GM18498 (cell line): ENCODE measurements at regions not wholly inside any gene's neighbourhood (a gene's known extent, or its start where the extent isn't known, plus 50 kb on each side); places are given as distances from the start of the nearest gene placed in this dataset.
"Not testable (repeated sequence)": the region's sequence is repeated elsewhere in the genome, so short reads cannot be mapped to it uniquely, and the experiment has no call there.

Experiments used
- ATAC-seq: cut with Tn5 transposase; IDR thresholded peaks from one replicate; pipeline ENCODE4 v1.9.1; 2021; ENCODE audit warnings: mild to moderate bottlenecking, moderate library complexity; ENCODE audit not compliant: unreplicated experiment

DNA sequence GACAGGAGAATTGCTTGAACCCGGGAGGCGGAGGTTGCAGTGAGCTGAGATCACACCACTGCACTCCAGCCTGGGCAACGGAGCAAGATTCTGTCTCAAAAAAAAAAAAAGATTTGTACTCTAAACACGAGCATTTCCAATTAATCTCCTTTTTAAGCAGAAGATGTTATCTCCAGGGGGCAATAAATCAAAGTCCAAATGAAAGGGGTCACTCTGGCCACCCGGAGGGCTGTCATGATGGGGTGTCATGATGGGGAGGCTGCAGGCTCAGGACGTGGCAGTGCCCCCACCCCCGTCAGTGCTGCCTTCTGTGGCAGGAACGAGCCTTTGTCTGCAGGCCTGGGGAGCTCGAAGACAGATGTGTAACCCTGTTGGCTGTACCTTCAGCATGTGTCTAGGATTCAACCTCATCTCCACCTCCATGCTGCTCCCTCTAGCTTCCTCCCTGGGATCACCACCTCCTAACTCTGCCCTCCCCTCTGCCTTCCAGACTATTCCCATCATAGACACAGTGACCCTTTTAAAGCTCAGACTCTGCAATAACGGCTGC is 76.9 kb upstream of the YWHAQ start:
- ATAC-seq, result no peak

DNA sequence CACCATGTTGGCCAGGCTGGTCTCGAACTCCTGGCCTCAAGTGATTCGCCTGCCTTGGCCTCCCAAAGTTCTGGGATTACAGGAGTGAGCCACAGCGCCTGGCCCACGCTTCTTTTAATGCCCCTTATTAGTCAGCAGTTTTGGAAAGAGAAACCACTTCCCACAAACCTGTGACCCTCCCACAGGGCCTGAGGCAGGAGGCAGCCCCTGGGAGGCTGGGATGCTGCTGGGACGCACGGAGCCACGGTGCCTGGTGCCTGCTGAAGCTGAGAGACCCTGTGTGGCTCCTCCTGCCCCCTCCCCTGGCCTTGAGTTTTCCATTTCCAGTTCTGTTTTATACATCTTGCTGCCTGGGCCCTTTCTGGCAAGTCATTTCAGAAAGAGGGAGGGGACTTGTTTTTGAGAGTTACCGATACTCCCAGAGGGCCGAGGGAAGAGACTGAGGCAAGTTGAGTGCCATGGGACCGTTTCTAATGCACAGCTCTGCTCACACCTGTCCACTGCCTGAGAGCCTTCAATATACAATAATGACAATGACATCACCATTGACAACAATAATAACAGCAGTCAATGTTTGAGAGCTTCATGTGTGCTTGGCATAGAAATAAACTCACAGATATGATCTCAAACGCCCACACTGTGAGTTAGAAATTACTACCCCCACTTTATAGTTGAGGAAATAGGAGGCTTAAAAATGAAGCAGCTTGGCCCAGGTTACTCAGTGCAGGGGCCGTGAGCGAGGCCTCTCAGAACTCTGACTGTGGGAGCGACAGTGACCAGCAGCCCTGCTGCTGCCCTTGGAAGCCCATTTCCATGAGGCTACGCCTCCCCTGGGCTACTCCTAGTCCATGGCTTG is 78.1 kb upstream of the YWHAQ start:
- no peak for ATAC-seq

DNA sequence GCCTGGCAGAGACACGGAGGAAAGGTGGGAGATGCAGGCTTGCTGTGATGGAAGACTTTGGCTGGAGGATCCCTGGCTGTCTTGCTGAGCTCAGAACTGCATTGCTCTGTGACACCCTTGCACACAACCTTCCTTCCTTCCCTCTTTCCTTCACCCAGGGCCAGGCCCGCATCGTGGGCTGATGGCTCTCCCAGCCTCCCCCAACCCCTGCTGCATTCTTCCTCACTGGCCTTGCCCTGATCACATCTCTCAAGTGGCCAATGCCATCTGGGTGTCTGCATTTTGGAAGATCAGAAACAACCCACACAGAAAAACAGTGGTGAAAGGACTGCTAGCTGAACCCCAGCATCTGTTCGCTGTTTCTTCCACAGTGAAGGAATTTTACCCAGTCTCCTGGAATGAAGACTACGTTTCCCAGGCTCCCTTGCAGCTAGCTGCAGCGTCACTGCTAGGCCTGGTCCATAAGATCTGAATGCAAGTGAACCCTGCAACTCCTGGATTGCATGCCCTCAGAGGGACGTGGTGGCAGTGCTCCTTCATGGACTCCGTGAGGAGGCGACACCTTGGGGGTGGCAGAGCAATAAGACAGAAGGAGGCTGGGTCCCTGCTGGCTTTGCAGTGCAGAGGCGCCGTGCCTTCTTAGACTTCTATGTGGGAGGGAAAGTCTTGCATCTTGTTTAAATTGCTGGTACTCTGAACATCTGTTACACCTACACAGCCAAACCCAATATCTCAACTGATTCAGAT is 78.9 kb upstream of the YWHAQ start:
- ATAC-seq, result no peak

DNA sequence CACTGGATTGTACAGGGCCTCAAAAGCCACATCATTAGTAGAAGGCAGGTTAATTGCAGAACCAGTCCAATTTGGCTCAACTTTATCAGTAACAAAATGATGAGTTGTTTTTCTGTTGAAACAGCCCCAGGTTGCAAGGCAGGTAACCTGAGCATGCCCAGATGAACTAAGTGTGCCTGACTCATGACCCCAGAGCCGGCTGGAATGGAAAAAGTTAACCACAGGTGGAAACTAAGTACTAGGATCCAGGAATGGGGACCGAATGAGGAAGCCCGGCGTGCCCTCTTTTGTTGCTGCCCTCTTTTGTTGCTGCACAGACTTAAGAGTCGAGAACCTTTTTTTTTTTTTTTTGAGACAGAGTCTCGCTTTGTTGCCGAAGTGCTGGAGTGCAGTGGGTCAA is 79.5 kb upstream of the YWHAQ start:
- ATAC-seq, result no peak

DNA sequence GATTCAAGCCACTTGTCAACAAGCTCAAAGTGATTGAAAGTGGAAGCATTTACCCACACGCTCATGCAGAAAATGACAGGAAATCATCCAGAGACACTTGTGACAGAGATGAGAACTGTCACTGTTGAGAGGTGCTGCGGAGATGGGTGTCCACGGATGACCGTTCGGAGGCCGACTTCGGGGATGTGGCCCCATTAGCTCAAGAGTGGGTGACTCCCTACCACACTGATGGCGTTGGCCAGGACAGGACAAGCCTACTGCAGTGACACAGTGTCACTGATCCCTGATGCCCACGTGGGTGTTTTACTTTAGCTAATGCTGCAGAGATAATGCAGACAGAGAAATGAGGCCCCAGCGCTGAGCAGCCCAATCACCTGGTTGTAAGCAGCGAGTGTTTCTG is 81.5 kb upstream of the YWHAQ start:
- ATAC-seq, result no peak

DNA sequence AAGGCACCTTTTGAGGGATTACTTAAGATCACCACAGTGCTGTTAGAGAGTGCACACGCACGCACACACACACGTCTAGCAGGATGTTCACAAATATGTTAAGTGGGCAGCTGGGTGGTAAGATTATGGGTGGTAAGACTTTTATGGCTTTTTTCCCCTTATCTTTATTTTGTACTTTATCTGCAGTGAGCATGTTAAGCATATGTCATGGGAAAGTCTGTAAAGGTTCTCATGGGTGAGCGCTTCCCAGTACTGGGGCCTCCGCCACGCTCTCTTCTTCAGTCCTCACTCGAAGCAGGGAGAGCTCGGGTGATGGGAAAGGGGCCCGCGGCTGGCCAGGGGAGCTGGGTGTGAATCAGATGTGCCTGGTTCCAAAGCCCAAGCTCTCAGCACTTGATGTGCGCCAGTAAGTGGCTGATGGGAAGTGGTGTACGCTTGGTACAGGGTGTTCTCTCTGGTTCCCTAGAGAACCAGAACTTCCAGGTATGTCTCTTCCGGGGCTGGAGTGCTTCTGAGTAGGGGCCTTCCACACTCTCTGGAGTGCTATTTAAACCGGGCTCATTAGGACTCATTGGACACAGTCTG is 83.9 kb upstream of the YWHAQ start:
- no peak for ATAC-seq

DNA sequence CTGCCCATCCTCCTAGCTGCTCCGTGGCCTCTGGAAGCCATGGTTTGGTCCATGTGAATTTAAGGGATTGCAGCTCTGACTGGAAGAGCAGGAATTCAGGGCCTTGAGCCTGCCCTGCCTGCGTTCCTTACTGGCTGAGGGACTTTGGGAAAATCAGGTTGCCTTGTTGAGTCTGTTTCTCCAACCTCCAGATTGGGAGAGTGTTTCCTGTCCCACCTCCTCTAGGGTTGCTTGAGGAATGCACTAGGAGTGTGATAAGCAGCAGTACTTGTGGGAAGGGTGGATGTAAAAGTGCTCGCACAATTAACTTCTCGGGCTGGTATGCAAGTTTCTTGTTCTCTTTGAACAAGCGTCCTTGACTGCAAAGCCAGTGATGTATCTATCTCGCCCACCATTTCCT is 84.4 kb upstream of the YWHAQ start:
- ATAC-seq, result no peak

DNA sequence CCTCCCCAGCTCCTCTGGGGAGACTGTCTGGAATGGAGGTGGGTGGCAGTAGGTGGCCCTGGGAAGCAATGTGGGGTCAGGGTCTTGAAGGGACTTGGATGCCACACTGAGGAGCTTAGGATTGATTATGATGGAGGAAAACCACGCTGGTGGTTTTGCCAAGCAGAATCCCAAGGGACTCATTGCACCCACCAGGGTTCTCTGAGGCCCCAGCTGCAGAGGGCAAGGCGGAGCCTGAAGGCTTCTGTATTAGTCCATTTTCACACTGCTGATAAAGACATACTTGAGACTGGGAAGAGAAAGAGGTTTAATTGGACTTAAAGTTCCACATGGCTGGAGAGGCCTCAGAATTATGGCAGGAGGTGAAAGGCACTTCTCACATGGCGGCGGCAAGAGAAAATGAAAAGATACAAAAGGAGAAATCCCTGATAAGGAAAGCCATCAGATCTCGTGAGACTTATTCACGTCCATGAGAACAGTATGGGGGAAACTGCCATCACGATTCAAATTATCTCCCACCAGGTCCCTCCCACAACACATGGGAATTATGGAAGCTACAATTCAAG is 87.2 kb upstream of the YWHAQ start:
- ATAC-seq, result no peak

DNA sequence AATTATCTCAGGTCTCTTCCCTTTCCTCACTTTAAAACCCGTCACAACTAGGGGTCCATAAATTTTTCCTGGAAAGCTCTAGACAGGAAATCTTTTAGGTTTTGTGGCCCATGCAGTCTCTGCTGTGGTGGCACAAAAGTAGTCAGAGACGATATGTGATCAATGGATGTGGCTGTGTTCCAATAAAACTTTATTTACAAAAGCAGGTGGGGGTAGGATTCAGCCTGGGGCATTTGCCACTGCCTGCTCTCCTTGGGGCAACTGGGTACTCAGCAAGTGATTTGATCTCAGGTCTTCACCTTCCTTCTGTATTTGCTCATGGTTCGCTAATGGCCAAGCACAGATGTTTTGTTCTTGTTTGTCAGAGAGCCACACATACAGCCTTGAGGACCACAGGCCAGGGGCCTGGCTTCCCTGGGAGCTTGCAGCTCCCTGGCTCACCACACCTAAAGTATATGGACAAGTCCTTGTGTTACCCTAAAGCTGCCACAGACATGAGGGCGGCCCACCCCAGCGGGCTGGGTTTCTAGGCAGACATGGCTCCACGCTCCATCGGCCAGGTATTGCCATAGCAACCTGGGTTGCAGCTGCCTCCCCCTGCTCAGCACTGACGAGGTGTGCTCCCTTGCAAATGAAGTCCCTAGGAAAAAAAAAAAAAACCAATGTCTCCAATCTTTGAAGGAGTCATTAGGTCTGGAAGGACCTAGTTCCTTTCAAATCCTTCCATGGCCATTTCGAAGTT is 89.7 kb upstream of the YWHAQ start:
- no peak for ATAC-seq

DNA sequence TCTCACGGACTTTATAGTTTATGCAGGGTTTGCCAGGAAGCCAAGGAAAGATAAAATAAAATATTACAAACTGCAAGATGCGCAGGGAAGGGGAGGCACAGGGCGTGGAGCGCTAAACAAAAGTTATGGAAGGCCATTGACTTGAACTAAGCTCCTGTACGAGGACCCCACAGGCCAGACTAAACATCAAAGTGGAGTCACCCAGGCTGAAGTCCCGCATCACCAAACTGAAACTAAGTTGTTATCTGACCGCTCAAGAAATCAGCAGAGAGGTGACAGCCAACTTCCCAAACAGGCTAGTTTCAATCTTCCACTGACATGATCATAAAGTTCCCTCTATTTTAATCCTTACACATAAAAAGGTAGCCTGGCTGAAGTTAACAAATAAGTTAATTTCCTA is 90.5 kb upstream of the YWHAQ start:
- ATAC-seq, result no peak

DNA sequence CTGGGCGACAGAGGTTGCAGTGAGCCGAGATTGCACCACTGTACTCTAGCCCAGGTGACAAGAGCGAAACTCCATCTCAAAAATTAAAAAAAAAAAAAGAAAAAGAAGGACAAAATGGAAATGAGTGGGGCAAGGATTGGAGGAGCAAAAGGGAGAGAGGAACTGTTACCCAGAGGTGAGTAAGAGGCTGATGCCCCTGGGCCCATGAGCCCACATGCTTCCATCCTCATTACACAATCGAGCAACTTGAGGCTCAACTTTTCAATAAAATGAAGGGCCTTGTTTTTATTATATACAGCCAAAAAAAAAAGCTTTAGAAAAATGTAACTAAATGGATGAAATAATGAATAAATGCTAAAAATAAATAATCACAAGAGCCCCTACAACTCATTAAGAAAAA is 91.7 kb upstream of the YWHAQ start:
- ATAC-seq, result no peak

DNA sequence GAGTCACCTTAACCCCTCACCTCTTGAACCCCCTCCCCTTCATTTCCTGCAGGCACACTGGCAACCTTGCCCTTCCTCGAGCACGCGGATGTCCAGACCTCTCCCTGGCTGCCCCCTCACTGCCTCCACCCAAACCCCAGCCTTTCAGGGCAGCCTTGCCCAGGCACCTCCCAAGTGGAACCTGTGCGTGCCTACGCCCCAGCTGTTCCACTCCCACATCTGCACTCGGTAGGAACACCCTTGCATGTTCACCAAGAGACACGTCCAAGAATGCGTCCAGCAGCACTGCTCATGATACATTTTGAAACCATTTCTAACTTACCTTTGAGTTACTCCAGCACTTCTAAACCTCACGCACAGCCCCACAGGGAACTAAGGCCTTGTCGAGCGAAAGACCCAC is 93.8 kb upstream of the YWHAQ start:
- ATAC-seq, result no peak

DNA sequence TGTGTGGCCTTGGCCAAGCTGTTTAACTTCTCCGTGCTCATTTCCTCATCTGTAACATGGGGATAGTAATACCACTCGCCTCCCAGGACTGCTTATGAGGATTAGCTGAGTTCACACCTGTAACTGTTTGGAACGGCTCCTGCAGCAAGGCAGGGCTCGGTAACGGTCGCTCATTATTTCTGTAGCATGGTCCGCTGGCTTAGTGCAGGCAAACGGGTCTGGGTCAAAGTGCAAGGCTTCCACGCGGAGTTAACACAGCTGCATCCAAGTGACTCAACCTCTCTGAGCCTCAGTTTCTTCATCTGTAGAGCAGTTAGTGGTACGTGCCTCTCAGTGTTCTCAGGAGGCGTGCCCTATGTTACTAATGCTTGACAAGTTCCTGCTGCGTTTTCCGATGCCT is 94.3 kb upstream of the YWHAQ start:
- no peak for ATAC-seq

DNA sequence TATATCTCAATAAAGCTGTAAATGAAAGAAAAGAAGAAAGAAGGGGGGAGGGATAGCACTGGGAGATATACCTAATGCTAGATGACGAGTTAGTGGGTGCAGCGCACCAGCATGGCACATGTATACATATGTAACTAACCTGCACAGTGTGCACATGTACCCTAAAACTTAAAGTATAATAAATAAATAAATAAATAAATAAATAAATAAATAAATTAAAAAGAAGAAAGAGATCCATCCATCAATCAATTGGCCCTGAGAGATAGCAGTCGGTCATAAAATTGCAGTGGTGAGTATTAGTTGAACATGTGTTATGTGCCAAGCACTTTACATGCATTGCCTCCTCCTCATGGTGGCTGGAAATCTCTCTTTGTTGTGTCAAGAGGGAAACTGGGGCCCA is 95.2 kb upstream of the YWHAQ start:
- ATAC-seq, result not testable (repeated sequence)

DNA sequence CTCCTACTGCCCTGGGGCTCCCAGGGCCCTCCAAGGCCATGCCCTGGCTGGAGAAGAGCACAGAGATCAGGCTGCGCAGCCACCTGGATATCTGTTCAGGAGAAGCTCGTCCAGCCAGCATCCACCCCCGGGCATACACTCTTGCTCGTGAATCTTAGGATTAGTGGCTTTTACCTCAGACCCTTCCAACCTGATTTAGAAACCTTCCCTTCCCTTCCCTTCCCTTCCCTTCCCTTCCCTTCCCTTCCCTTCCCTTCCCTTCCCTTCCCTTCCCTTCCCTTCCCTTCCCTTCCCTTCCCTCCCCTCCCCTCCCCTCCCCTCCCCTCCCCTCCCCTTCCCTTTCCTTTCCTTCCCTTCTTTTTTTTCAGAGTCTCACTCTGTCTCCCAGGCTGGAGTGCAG is 99.7 kb upstream of the YWHAQ start:
- ATAC-seq, result not testable (repeated sequence)

DNA sequence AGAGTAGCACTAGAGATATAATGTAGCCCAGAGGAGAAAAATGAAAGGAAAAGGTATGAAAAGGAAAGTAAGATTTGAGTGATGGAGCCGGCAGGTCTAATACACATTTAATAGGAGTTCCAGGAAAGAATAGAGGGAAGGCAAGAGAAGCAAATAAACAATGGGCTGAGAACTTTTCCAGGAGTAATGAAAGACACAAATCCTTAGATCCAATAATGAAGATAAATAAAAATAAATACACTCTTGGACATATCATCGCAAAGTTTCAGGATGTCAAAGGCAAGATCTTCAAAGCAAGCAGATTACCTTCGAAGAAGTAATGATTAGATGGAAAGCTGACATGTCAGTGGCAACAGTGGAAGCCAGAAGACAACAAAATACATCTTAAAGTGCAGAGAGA is 102.0 kb upstream of the YWHAQ start:
- no peak for ATAC-seq

DNA sequence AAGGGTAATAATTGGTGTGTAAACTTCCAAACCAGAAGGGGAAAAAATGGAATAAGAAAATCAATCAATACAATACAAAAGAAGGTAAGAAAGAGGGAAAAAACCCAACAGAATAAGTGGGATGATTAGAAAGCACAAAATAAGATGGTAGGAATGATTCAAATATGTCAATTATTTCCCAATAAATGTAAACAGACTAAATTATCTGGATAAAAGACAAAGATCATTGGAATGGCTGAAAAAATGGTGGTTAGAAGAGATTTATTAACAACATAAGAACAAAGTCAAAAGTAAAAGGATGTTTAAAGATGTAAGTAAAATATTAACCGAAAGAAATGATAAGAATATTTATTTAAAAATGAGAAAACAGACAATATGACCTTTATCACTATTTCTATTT is 103.5 kb upstream of the YWHAQ start:
- ATAC-seq, result no peak

DNA sequence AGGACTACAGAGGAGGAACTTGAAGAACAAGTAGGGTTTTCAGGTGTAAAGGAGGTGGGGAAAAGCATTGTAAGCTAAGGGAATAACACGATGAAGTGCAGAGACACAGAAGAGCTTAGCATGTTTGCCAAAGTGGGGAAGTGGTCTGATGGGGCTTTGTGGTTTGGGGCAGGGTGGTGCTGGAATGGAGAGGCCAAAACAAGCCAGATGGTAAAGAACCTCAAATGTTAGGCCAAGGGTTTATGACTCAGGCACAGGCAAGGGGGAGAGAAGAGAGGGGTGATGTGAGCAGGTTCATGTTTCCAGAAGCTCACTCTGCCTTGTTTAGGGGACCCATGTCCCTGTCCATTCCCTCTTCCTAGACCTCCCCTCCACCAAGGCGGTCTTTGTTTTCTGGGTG is 104.5 kb upstream of the YWHAQ start:
- ATAC-seq, result no peak

DNA sequence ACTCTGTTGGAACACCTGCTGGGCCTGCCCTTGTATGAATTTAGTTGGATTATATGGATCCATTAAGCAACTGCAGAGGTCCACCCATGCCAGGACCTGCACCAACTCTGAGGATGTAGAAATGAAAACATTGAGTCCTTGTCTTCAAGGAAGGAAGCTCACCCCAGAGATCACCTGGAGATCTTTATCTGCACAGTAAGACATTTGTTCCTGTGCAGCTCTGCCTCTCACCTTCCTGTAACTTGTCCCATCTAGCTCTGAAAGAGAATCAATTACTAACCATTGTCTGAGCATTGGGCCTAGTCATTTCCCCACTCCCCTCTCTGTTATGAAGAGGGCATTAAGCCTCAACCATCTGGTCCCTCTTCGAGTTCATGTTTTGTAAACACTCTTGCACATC is 105.2 kb upstream of the YWHAQ start:
- ATAC-seq, result no peak

DNA sequence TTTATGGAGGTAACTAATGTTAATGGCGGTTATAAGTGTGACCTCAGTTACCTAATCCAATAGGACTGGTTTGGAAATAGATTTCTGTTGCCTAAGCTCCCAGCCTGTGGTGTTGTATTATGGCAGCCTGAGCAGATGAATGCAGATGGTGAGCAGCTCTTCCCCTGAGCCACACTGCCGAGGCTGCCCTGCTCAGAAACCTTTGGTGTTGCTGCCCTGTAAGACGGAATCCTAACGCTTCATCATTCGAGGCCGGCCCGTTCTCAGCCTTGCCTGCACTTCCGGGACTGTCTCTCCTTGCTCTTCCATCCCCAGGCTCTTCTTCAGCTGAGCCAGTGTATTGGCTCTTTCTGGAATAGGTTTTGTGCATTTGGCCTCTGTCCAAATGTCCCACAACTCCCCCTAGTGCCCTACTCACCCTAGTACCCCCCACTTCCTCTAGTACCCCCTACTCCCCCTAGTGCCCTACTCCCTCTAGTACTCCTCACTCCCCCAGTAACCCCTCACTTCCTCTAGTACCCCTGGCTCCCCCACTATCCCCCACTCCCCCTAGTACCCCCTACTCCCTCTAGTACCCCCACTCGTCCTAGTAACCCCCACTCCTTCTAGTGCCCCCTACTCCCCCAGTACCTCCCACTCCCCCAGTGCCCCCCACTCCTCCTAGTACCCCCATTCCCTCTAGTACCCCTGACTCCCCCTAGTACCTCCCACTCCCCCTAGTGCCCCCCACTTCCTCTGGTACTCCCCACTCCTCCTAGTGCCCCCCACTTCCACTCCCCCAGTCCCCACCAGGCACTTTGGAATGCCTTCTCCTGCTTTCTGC is 106.0 kb upstream of the TAF1B start:
- no peak for ATAC-seq
